ENCODE measurements at regions not wholly inside any gene's neighbourhood (a gene's known extent, or its start where the extent isn't known, plus 50 kb on each side); places are given as distances from the start of the nearest gene placed in this dataset.

- TF ChIP-seq, protein P1, sequence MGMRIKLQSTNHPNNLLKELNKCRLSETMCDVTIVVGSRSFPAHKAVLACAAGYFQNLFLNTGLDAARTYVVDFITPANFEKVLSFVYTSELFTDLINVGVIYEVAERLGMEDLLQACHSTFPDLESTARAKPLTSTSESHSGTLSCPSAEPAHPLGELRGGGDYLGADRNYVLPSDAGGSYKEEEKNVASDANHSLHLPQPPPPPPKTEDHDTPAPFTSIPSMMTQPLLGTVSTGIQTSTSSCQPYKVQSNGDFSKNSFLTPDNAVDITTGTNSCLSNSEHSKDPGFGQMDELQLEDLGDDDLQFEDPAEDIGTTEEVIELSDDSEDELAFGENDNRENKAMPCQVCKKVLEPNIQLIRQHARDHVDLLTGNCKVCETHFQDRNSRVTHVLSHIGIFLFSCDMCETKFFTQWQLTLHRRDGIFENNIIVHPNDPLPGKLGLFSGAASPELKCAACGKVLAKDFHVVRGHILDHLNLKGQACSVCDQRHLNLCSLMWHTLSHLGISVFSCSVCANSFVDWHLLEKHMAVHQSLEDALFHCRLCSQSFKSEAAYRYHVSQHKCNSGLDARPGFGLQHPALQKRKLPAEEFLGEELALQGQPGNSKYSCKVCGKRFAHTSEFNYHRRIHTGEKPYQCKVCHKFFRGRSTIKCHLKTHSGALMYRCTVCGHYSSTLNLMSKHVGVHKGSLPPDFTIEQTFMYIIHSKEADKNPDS (CRISPR knock-in tag; IDR thresholded peaks at IDR 0.05) = no peak
- TF ChIP-seq SAFB2 (CRISPR knock-in tag; IDR thresholded peaks at IDR 0.05; ENCODE audit: borderline replicate concordance, low read depth) = no peak
- no peak for TF ChIP-seq ZNF18 (CRISPR knock-in tag; IDR thresholded peaks at IDR 0.05; ENCODE audit: insufficient replicate concordance)
- no peak for TF ChIP-seq ZKSCAN8 (CRISPR knock-in tag; IDR thresholded peaks at IDR 0.05; ENCODE audit: borderline replicate concordance)
- no peak for TF ChIP-seq ZNF317 (CRISPR knock-in tag; IDR thresholded peaks at IDR 0.05)
- TF ChIP-seq GATAD2A (CRISPR knock-in tag; IDR thresholded peaks at IDR 0.05) = no peak
- no peak for TF ChIP-seq ZNF616 (CRISPR knock-in tag; IDR thresholded peaks at IDR 0.05; ENCODE audit: low read depth)
- TF ChIP-seq PTBP1 (IDR thresholded peaks at IDR 0.05; ENCODE audit: low read depth, low read length, poor library complexity, severe bottlenecking) = no peak
- no peak for TF ChIP-seq ZNF589 (CRISPR knock-in tag; conservative IDR thresholded peaks at IDR 0.05)
- no peak for TF ChIP-seq ATF1 (CRISPR knock-in tag; IDR thresholded peaks at IDR 0.05)
- TF ChIP-seq ZNF292 (CRISPR knock-in tag; IDR thresholded peaks at IDR 0.05; ENCODE audit: borderline replicate concordance, low read depth) = no peak
- no peak for TF ChIP-seq ZNF652 (CRISPR knock-in tag; IDR thresholded peaks at IDR 0.05; ENCODE audit: borderline replicate concordance, low read depth)
- TF ChIP-seq, protein P2, sequence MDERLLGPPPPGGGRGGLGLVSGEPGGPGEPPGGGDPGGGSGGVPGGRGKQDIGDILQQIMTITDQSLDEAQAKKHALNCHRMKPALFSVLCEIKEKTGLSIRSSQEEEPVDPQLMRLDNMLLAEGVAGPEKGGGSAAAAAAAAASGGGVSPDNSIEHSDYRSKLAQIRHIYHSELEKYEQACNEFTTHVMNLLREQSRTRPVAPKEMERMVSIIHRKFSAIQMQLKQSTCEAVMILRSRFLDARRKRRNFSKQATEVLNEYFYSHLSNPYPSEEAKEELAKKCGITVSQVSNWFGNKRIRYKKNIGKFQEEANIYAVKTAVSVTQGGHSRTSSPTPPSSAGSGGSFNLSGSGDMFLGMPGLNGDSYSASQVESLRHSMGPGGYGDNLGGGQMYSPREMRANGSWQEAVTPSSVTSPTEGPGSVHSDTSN (CRISPR knock-in tag; IDR thresholded peaks at IDR 0.05) = no peak
- TF ChIP-seq NR2F1 (CRISPR knock-in tag; IDR thresholded peaks at IDR 0.05) = no peak
- no peak for TF ChIP-seq ELF1 (CRISPR knock-in tag; IDR thresholded peaks at IDR 0.05)
- no peak for TF ChIP-seq ZNF44 (CRISPR knock-in tag; IDR thresholded peaks at IDR 0.05)
- no peak for TF ChIP-seq ZNF781 (CRISPR knock-in tag; IDR thresholded peaks at IDR 0.05; ENCODE audit: borderline replicate concordance, not compliant biosample characterization)
- TF ChIP-seq ARID2 (CRISPR knock-in tag; IDR thresholded peaks at IDR 0.05; ENCODE audit: borderline replicate concordance) = no peak
- no peak for TF ChIP-seq HIVEP1 (CRISPR knock-in tag; IDR thresholded peaks at IDR 0.05)
- Histone ChIP-seq H3K4me1 (ENCODE audit: insufficient read depth, low read length) (no peaks in the 10 kb centered on the region), H3K36me3 (replicated peaks in 1 of 2; ENCODE audit: control insufficient read depth in 1 of 2, insufficient read depth in 2 of 2, low read length in 2 of 2) (no peaks in the 10 kb centered on the region), H3K9me3 (ENCODE audit: low read length) (no peaks in the 10 kb centered on the region), H3K27ac (ENCODE audit: extremely low read length, insufficient read depth, low read length) (no peak overlapping the region), H3K27me3 (ENCODE audit: control insufficient read depth in 1 of 2, insufficient read depth in 2 of 2, low read length in 2 of 2) (no peaks in the 10 kb centered on the region), H3K4me3 (replicated peaks in 1 of 3; ENCODE audit: insufficient read depth in 1 of 3, low read depth in 2 of 3, low read length in 3 of 3) (no peak overlapping the region), H4K20me1 (ENCODE audit: insufficient read depth, low read length) (no peaks in the 10 kb centered on the region), H3K79me2 (ENCODE audit: insufficient read depth, low read length) (no peaks in the 10 kb centered on the region), H3K4me2 (ENCODE audit: low read depth, low read length) (no peak overlapping the region), H2AFZ (ENCODE audit: low read length) (no peak overlapping the region), H3K9ac (ENCODE audit: insufficient read depth, low read depth, low read length) (no peak overlapping the region)
- ATAC-seq (no peak), FAIRE-seq (no peak), DNase-seq (ENCODE audit: low spot score) (no peak)
- ChIA-PET POLR2A (no interaction called here), CTCF (ENCODE audit: low intra/inter-chr PET ratio, low total read pairs) (no interaction called here)
- 12% methylated on average over 4 of the region's 4 CpGs for WGBS (ENCODE audit: low lambda C conversion rate)
- no TSS peak for BruUV-seq (replicated peaks)
- intact Hi-C loops (cut with micrococcal nuclease; ENCODE audit: unreplicated experiment) (no loop called here), in situ Hi-C loops (cut with HindIII; ENCODE audit: extremely low pct_ligation_motif_present, low pct_unique_long_range_greater_than_20kb) (loop anchor here (25.0 kb wide), 1 partner anchor 245 kb away; no protein-coding TSS in a partner anchor)
These were observed 469.0 kb downstream of the TLL1 start for GRCh38 chr4:166341992-166342391.
